ENCODE measurements at regions not wholly inside any gene's neighbourhood (a gene's known extent, or its start where the extent isn't known, plus 50 kb on each side); places are given as distances from the start of the nearest gene placed in this dataset.

- no peaks in the 10 kb centered on the region for H3K27me3 ChIP-seq
- no peak for DNase-seq
- intact Hi-C loops (cut with DNase I), result no loop called here
- H3K27ac ChIP-seq, result no peak overlapping the region
- 60 to 67% methylated on average over 4 of the region's 4 CpGs for WGBS, 2 donors
- no peaks in the 10 kb centered on the region for H3K9me3 ChIP-seq
- TF ChIP-seq, protein P1, sequence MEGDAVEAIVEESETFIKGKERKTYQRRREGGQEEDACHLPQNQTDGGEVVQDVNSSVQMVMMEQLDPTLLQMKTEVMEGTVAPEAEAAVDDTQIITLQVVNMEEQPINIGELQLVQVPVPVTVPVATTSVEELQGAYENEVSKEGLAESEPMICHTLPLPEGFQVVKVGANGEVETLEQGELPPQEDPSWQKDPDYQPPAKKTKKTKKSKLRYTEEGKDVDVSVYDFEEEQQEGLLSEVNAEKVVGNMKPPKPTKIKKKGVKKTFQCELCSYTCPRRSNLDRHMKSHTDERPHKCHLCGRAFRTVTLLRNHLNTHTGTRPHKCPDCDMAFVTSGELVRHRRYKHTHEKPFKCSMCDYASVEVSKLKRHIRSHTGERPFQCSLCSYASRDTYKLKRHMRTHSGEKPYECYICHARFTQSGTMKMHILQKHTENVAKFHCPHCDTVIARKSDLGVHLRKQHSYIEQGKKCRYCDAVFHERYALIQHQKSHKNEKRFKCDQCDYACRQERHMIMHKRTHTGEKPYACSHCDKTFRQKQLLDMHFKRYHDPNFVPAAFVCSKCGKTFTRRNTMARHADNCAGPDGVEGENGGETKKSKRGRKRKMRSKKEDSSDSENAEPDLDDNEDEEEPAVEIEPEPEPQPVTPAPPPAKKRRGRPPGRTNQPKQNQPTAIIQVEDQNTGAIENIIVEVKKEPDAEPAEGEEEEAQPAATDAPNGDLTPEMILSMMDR (IDR thresholded peaks at IDR 0.05), result no peak
- no peak for TF ChIP-seq POLR2A (IDR thresholded peaks at IDR 0.05)
- peaks cover 5 to 11% of the 10 kb centered on the region in 2 donors for H3K4me1 ChIP-seq
- H3K36me3 ChIP-seq, result no peaks in the 10 kb centered on the region
- H3K4me3 ChIP-seq (replicated peaks in 1 of 3), result no peak overlapping the region
Observed at GRCh38 chr11:111093061-111093460, 152.5 kb upstream of the POU2AF2 start.

- WGBS, 2 donors, result 73% methylated on average over 2 of the region's 2 CpGs
- DNase-seq, result no peak
- no peak overlapping the region for H3K4me3 ChIP-seq (replicated peaks in 1 of 3)
- intact Hi-C loops (cut with DNase I), result no loop called here
- no peaks in the 10 kb centered on the region for H3K27me3 ChIP-seq
- H3K36me3 ChIP-seq, result no peaks in the 10 kb centered on the region
- no peak overlapping the region for H3K27ac ChIP-seq
- TF ChIP-seq, protein P1 (IDR thresholded peaks at IDR 0.05), result no peak
- no peak for TF ChIP-seq POLR2A (IDR thresholded peaks at IDR 0.05)
- H3K9me3 ChIP-seq, result no peaks in the 10 kb centered on the region
- H3K4me1 ChIP-seq, result peaks cover 5 to 11% of the 10 kb centered on the region in 2 donors
Observed at GRCh38 chr11:111091321-111091938, 154.1 kb upstream of the POU2AF2 start.

GRCh38 chr11:111089759-111090158, 155.8 kb upstream of the POU2AF2 start:
- no peaks in the 10 kb centered on the region for H3K9me3 ChIP-seq
- H3K27ac ChIP-seq, result no peak overlapping the region
- intact Hi-C loops (cut with DNase I), result no loop called here
- no peak for DNase-seq
- no peak overlapping the region for H3K4me3 ChIP-seq (replicated peaks in 1 of 3)
- H3K4me1 ChIP-seq, result peaks cover 5 to 11% of the 10 kb centered on the region in 2 donors
- H3K36me3 ChIP-seq, result no peaks in the 10 kb centered on the region
- no peak for TF ChIP-seq POLR2A (IDR thresholded peaks at IDR 0.05)
- TF ChIP-seq, protein P1 (IDR thresholded peaks at IDR 0.05), result no peak
- H3K27me3 ChIP-seq, result no peaks in the 10 kb centered on the region
- WGBS, 2 donors, result 74 to 75% methylated on average over 2 of the region's 2 CpGs

DNA sequence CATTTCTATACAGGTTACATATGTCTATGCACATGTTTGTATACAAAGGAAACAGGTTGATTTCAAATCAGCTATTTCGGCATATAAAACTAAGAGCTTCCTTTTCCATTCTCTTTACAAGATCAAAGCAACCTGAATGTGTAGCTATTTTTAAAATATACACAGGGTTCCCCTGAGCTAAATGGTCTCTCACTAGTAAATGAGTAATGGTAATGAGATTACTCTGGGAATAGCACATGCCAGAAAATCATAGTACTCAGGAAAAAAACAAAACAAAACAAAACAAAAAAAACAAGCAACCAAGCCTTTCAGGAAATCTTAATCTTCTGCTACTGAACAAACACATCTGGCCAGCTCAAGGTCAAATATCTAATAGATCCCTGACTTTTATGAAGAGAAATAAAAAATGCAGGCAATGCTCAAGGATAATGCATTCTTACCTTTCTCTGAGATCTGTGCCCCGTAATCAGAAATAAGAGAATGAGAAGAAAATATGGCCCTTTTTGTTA, 156.6 kb upstream of the POU2AF2 start:
- Histone ChIP-seq H3K4me1 (peaks cover 5 to 11% of the 10 kb centered on the region in 2 donors), H3K4me3 (replicated peaks in 1 of 3) (no peak overlapping the region), H3K9me3 (no peaks in the 10 kb centered on the region), H3K27ac (no peak overlapping the region), H3K27me3 (no peaks in the 10 kb centered on the region), H3K36me3 (no peaks in the 10 kb centered on the region)
- no peak for DNase-seq
- 79 to 91% methylated on average over 2 of the region's 2 CpGs for WGBS, 2 donors
- no peak for TF ChIP-seq POLR2A (IDR thresholded peaks at IDR 0.05)
- TF ChIP-seq, protein P1 (IDR thresholded peaks at IDR 0.05), result no peak
- intact Hi-C loops (cut with DNase I), result no loop called here

DNA sequence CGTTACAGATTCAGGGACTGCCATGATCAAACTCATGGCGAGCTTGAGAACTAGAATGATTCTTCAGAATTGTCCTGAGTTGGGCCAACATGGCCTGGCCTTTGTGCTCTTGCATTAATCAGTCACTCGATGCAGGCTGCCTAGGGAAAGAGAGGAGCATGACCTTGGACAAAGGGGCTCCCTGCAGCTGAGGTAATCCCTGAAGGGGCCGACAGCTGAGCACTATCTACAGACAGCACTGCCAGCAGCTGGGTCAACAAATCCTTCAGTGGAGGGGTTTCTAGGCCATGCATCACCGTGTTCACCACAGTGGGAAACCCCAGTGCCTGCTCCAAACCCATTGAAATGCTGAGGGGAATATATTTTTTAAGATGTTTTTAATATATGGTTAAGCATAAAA, 159.5 kb upstream of the POU2AF2 start:
- Histone ChIP-seq H3K4me1 (peaks cover 17 to 23% of the 10 kb centered on the region in 2 donors), H3K27ac (no peak overlapping the region), H3K27me3 (no peaks in the 10 kb centered on the region), H3K36me3 (no peaks in the 10 kb centered on the region), H3K9me3 (no peaks in the 10 kb centered on the region), H3K4me3 (replicated peaks in 1 of 3) (no peak overlapping the region)
- DNase-seq, result no peak
- 68 to 79% methylated on average over 5 of the region's 5 CpGs for WGBS, 2 donors
- intact Hi-C loops (cut with DNase I), result no loop called here
- TF ChIP-seq POLR2A (IDR thresholded peaks at IDR 0.05), result no peak
- TF ChIP-seq, protein P1 (IDR thresholded peaks at IDR 0.05), result no peak

All from thyroid gland (tissue), 4 donors.